Natural killer cell (primary cell): ENCODE measurements at regions not wholly inside any gene's neighbourhood (a gene's known extent, or its start where the extent isn't known, plus 50 kb on each side); places are given as distances from the start of the nearest gene placed in this dataset.

Experiments
- ATAC-seq, 3 donors: fragments of 150-1000 bp in 2 of 3; fragments of 200-7000 bp in 1 of 3; cut with Tn5 transposase; 1 replicate in 1 of 3; 2 replicates in 2 of 3; pipeline ENCODE4 v1.10.0; 2021; ENCODE audit warnings: mild to moderate bottlenecking in 2 of 3, moderate library complexity in 2 of 3
- DNase-seq, 2 donors: peaks; one replicate each; pipeline versions ENCODE4 v3.0.0 to v3.0.0-alpha.2; 2013 to 2021; ENCODE audit warnings: mixed read lengths in 1 of 2
- H3K27ac ChIP-seq: one replicate; pipeline ENCODE4 v1.5.1; 2013; ENCODE audit warnings: mild to moderate bottlenecking, low read length
- H3K27me3 ChIP-seq: one replicate; pipeline ENCODE4 v1.6.1; 2013; ENCODE audit warnings: low read length; ENCODE audit not compliant: control insufficient read depth, insufficient read depth
- H3K36me3 ChIP-seq: one replicate; pipeline ENCODE4 v1.6.1; 2013; ENCODE audit warnings: low read length; ENCODE audit not compliant: control insufficient read depth, insufficient read depth
- H3K4me1 ChIP-seq: one replicate; pipeline ENCODE4 v1.6.1; 2013; ENCODE audit warnings: low read length; ENCODE audit not compliant: control insufficient read depth, insufficient read depth
- H3K4me3 ChIP-seq: one replicate; pipeline ENCODE4 v1.5.1; 2013; ENCODE audit warnings: low read length
- H3K9me3 ChIP-seq: one replicate; pipeline ENCODE4 v1.6.1; 2013; ENCODE audit warnings: low read length; ENCODE audit not compliant: control insufficient read depth, insufficient read depth
- H3K27ac Mint-ChIP-seq, 2 donors: one replicate each; pipeline ENCODE4 v1.8.0; 2022; ENCODE audit warnings: mild to moderate bottlenecking in 2 of 2, mixed read lengths in 2 of 2, moderate library complexity in 1 of 2
- H3K27me3 Mint-ChIP-seq, 2 donors: one replicate each; pipeline ENCODE4 v1.8.0; 2022; ENCODE audit warnings: low read depth in 2 of 2, mixed read lengths in 2 of 2
- H3K36me3 Mint-ChIP-seq: one replicate; pipeline ENCODE4 v1.8.0; 2022; ENCODE audit warnings: mixed read lengths
- H3K4me1 Mint-ChIP-seq, 2 donors: one replicate each; pipeline ENCODE4 v1.8.0; 2022; ENCODE audit warnings: mixed read lengths in 2 of 2
- H3K4me3 Mint-ChIP-seq: one replicate; pipeline ENCODE4 v1.8.0; 2022; ENCODE audit warnings: mild to moderate bottlenecking, moderate library complexity, mixed read lengths
- H3K9me3 Mint-ChIP-seq, 2 donors: one replicate each; pipeline ENCODE4 v1.8.0; 2022; ENCODE audit warnings: mixed read lengths in 2 of 2
- CTCF ChIP-seq: fragments of 200-600 bp; IDR thresholded peaks from one replicate; pipeline ENCODE4 v1.8.0; 2022; ENCODE audit warnings: antibody characterized with exemption
- WGBS: methylation state at CpG from one replicate; pipeline ENCODE4 v1.1.7; 2013; ENCODE audit warnings: missing lambda C conversion rate; ENCODE audit not compliant: insufficient coverage; 5-methylcytosine and 5-hydroxymethylcytosine counted together
- intact Hi-C: fragments of 100-400 bp; cut with micrococcal nuclease; formaldehyde crosslinking; loops from one replicate; pipeline ENCODE4 v1.14.2; 2022

DNA sequence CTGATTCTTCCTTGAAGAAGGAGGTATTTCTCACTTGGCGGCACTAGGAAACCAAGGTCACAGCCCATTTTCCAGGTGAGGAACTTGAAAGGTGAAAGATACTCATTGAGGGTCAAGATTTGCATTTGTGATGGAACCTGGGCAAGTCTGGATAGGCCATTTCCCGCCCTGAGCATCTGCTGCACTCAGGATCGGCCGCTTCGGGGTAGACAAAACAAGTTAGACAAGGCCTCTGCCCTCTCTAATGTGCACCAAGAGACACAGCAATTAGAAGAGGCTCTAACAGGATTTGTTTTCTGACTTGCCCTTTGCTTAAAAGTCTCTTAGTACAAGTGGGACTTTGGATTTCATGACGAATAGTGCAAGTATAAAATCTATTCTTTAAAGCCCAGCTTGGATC lies 167.2 kb downstream of the KTN1 start:
- DNase-seq (no peak), ATAC-seq (no peak)
- WGBS: 96% methylated on average over 6 of the region's 6 CpGs
- H3K4me3 Mint-ChIP-seq: no peak overlapping the region
- H3K36me3 Mint-ChIP-seq: no peaks in the 10 kb centered on the region
- intact Hi-C loops: no loop called here
- no peaks in the 10 kb centered on the region for H3K4me1 ChIP-seq
- no peak overlapping the region for H3K4me3 ChIP-seq
- H3K36me3 ChIP-seq: no peaks in the 10 kb centered on the region
- H3K9me3 Mint-ChIP-seq: no peaks in the 10 kb centered on the region
- no peaks in the 10 kb centered on the region for H3K9me3 ChIP-seq
- TF ChIP-seq CTCF: no peak
- no peak overlapping the region for H3K27ac ChIP-seq
- no peak overlapping the region for H3K27ac Mint-ChIP-seq
- H3K27me3 ChIP-seq: no peaks in the 10 kb centered on the region
- H3K27me3 Mint-ChIP-seq: no peaks in the 10 kb centered on the region
- no peaks in the 10 kb centered on the region for H3K4me1 Mint-ChIP-seq

DNA sequence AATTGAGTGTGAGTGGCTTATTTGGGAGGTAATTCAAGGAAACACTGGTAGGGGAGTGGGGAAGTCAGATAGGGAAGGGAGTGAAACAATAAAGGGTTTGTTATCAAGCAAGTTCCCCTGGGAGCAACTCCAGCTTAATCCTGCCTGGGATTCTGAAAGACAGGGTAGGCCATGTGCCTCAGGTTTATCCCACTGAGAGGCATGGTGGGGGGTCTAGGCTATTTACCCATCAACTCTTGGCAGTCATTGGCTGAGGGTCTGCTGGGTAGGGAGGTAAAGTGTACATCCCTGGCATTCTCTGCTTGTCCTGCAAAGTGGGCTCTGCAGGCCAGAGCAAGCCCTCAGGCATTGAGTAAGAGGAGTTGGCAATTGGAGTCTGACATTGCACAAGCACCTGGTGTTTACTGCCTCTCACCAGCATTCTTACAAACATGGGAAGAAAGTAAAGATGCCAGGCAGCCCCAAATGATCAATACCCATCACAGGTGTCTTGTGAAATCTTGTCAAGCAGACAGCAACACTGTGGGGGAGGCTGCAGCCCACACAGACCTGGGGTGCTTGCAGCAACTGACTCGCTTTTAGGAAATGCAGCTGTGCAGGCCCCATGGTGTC lies 169.3 kb downstream of the KTN1 start:
- intact Hi-C loops: no loop called here
- Histone ChIP-seq H3K4me3 (no peak overlapping the region), H3K27ac (no peak overlapping the region), H3K4me1 (no peaks in the 10 kb centered on the region), H3K36me3 (no peaks in the 10 kb centered on the region), H3K27me3 (no peaks in the 10 kb centered on the region), H3K9me3 (no peaks in the 10 kb centered on the region)
- no peak for TF ChIP-seq CTCF
- H3K27ac Mint-ChIP-seq: no peak overlapping the region
- peaks cover 8% of the 10 kb centered on the region in 2 donors for H3K4me1 Mint-ChIP-seq
- no peaks in the 10 kb centered on the region for H3K27me3 Mint-ChIP-seq
- WGBS: 50% methylated on average over 1 of the region's 1 CpG
- DNase-seq (no peak), ATAC-seq (no peak)
- no peaks in the 10 kb centered on the region for H3K9me3 Mint-ChIP-seq
- no peaks in the 10 kb centered on the region for H3K36me3 Mint-ChIP-seq
- H3K4me3 Mint-ChIP-seq: no peak overlapping the region

DNA sequence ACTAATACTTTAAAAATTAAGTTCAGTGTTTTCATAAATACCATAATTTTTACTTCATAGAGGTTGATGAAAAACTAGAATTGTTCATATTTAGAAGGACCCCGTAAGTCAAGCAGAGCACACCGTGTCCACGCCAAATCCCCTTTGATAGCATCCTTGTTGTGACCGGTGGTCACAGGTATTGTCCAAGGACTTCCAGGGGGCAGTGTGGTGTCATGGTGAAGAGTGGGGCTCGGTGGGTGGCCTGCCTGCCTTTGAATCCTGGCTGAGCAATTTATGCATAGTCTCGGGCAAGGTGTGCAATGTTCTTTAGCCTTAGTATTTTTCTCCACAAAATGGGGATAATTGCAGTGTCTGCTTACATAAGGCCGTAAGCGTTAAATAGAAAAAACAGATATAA lies 169.9 kb downstream of the KTN1 start:
- no peaks in the 10 kb centered on the region for H3K27me3 ChIP-seq
- ATAC-seq: no peak
- no peak overlapping the region for H3K27ac Mint-ChIP-seq
- TF ChIP-seq CTCF: no peak
- no peak overlapping the region for H3K27ac ChIP-seq
- H3K27me3 Mint-ChIP-seq: no peaks in the 10 kb centered on the region
- H3K4me3 Mint-ChIP-seq: no peak overlapping the region
- no peak overlapping the region for H3K4me3 ChIP-seq
- no peak for DNase-seq
- H3K4me1 ChIP-seq: no peaks in the 10 kb centered on the region
- H3K9me3 ChIP-seq: no peaks in the 10 kb centered on the region
- intact Hi-C loops: no loop called here
- WGBS: 92% methylated on average over 6 of the region's 8 CpGs
- no peaks in the 10 kb centered on the region for H3K36me3 ChIP-seq
- peaks cover 8% of the 10 kb centered on the region in 2 donors for H3K4me1 Mint-ChIP-seq
- H3K36me3 Mint-ChIP-seq: no peaks in the 10 kb centered on the region
- no peaks in the 10 kb centered on the region for H3K9me3 Mint-ChIP-seq
